ENCODE measurements at regions not wholly inside any gene's neighbourhood (a gene's known extent, or its start where the extent isn't known, plus 50 kb on each side); places are given as distances from the start of the nearest gene placed in this dataset.

- DNase-seq (ENCODE audit: low spot score), result no peak
- no peaks in the 10 kb centered on the region for H3F3A ChIP-seq (replicated peaks; ENCODE audit: low read depth)
- H3K36me3 Mint-ChIP-seq (ENCODE audit: low read depth), result peaks cover 5% of the 10 kb centered on the region; the same call in 1 of the 3 replicates
Measured at GRCh38 chr9:2270565-2270964, 255.4 kb downstream of the SMARCA2 start.

More at GRCh38 chr9:2270565-2270964, 255.4 kb downstream of the SMARCA2 start:
- H3K4me1 ChIP-seq (ENCODE audit: insufficient read depth), result peaks cover 21% of the 10 kb centered on the region
- no peaks in the 10 kb centered on the region for H4K20me1 ChIP-seq (replicated peaks; ENCODE audit: insufficient read depth)
- Mint-ChIP-seq H3K9me3 (no peaks in the 10 kb centered on the region), H3K27ac (no peak overlapping the region), H3K4me1 (peaks cover 28% of the 10 kb centered on the region), H3K4me3 (no peak overlapping the region), H3K27me3 (ENCODE audit: insufficient read depth, low read depth, poor library complexity) (no peaks in the 10 kb centered on the region)
- H3K27me3 ChIP-seq (ENCODE audit: insufficient read depth), result no peaks in the 10 kb centered on the region
- H3K9me2 ChIP-seq (ENCODE audit: insufficient read depth), result no peaks in the 10 kb centered on the region
- no peaks in the 10 kb centered on the region for H3K79me2 ChIP-seq (replicated peaks; ENCODE audit: insufficient read depth)
- H2AFZ ChIP-seq, result peak overlapping the region; percentile 12; the same call in 1 of the 2 replicates
- no peak for ATAC-seq
- no peak for TF ChIP-seq STAT1 (IDR thresholded peaks at IDR 0.05; ENCODE audit: unreplicated experiment)
- no peak for TF ChIP-seq ZNF331 (CRISPR knock-in tag; IDR thresholded peaks at IDR 0.05; ENCODE audit: low read depth)
- no peak for TF ChIP-seq CTCF (conservative IDR thresholded peaks at IDR 0.05; ENCODE audit: low read depth in 2 of 2)
- TF ChIP-seq EZH2phosphoT487 (IDR thresholded peaks at IDR 0.05; ENCODE audit: unreplicated experiment), result no peak
- TF ChIP-seq, protein P1, sequence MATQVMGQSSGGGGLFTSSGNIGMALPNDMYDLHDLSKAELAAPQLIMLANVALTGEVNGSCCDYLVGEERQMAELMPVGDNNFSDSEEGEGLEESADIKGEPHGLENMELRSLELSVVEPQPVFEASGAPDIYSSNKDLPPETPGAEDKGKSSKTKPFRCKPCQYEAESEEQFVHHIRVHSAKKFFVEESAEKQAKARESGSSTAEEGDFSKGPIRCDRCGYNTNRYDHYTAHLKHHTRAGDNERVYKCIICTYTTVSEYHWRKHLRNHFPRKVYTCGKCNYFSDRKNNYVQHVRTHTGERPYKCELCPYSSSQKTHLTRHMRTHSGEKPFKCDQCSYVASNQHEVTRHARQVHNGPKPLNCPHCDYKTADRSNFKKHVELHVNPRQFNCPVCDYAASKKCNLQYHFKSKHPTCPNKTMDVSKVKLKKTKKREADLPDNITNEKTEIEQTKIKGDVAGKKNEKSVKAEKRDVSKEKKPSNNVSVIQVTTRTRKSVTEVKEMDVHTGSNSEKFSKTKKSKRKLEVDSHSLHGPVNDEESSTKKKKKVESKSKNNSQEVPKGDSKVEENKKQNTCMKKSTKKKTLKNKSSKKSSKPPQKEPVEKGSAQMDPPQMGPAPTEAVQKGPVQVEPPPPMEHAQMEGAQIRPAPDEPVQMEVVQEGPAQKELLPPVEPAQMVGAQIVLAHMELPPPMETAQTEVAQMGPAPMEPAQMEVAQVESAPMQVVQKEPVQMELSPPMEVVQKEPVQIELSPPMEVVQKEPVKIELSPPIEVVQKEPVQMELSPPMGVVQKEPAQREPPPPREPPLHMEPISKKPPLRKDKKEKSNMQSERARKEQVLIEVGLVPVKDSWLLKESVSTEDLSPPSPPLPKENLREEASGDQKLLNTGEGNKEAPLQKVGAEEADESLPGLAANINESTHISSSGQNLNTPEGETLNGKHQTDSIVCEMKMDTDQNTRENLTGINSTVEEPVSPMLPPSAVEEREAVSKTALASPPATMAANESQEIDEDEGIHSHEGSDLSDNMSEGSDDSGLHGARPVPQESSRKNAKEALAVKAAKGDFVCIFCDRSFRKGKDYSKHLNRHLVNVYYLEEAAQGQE (IDR thresholded peaks at IDR 0.05; ENCODE audit: unreplicated experiment), result no peak
- TF ChIP-seq ETS1 (IDR thresholded peaks at IDR 0.05), result no peak
- TF ChIP-seq NANOG (IDR thresholded peaks at IDR 0.05; ENCODE audit: borderline replicate concordance), result no peak
- no peak for TF ChIP-seq EZH2 (IDR thresholded peaks at IDR 0.05; ENCODE audit: low read depth, unreplicated experiment)
- no peak for TF ChIP-seq CREB1 (CRISPR knock-in tag; IDR thresholded peaks at IDR 0.05; ENCODE audit: low read depth)
- TF ChIP-seq JUNB (IDR thresholded peaks at IDR 0.05; ENCODE audit: unreplicated experiment), result no peak
- TF ChIP-seq POLR2AphosphoS5 (IDR thresholded peaks at IDR 0.05; ENCODE audit: low read depth), result no peak
- TF ChIP-seq, protein P2, sequence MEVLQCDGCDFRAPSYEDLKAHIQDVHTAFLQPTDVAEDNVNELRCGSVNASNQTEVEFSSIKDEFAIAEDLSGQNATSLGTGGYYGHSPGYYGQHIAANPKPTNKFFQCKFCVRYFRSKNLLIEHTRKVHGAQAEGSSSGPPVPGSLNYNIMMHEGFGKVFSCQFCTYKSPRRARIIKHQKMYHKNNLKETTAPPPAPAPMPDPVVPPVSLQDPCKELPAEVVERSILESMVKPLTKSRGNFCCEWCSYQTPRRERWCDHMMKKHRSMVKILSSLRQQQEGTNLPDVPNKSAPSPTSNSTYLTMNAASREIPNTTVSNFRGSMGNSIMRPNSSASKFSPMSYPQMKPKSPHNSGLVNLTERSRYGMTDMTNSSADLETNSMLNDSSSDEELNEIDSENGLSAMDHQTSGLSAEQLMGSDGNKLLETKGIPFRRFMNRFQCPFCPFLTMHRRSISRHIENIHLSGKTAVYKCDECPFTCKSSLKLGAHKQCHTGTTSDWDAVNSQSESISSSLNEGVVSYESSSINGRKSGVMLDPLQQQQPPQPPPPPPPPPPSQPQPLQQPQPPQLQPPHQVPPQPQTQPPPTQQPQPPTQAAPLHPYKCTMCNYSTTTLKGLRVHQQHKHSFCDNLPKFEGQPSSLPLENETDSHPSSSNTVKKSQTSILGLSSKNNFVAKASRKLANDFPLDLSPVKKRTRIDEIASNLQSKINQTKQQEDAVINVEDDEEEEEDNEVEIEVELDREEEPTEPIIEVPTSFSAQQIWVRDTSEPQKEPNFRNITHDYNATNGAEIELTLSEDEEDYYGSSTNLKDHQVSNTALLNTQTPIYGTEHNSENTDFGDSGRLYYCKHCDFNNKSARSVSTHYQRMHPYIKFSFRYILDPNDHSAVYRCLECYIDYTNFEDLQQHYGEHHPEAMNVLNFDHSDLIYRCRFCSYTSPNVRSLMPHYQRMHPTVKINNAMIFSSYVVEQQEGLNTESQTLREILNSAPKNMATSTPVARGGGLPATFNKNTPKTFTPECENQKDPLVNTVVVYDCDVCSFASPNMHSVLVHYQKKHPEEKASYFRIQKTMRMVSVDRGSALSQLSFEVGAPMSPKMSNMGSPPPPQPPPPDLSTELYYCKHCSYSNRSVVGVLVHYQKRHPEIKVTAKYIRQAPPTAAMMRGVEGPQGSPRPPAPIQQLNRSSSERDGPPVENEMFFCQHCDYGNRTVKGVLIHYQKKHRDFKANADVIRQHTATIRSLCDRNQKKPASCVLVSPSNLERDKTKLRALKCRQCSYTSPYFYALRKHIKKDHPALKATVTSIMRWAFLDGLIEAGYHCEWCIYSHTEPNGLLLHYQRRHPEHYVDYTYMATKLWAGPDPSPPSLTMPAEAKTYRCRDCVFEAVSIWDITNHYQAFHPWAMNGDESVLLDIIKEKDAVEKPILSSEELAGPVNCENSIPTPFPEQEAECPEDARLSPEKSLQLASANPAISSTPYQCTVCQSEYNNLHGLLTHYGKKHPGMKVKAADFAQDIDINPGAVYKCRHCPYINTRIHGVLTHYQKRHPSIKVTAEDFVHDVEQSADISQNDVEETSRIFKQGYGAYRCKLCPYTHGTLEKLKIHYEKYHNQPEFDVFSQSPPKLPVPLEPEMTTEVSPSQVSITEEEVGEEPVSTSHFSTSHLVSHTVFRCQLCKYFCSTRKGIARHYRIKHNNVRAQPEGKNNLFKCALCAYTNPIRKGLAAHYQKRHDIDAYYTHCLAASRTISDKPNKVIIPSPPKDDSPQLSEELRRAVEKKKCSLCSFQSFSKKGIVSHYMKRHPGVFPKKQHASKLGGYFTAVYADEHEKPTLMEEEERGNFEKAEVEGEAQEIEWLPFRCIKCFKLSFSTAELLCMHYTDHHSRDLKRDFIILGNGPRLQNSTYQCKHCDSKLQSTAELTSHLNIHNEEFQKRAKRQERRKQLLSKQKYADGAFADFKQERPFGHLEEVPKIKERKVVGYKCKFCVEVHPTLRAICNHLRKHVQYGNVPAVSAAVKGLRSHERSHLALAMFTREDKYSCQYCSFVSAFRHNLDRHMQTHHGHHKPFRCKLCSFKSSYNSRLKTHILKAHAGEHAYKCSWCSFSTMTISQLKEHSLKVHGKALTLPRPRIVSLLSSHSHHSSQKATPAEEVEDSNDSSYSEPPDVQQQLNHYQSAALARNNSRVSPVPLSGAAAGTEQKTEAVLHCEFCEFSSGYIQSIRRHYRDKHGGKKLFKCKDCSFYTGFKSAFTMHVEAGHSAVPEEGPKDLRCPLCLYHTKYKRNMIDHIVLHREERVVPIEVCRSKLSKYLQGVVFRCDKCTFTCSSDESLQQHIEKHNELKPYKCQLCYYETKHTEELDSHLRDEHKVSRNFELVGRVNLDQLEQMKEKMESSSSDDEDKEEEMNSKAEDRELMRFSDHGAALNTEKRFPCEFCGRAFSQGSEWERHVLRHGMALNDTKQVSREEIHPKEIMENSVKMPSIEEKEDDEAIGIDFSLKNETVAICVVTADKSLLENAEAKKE (CRISPR knock-in tag; IDR thresholded peaks at IDR 0.05), result no peak
- TF ChIP-seq ZNF114 (CRISPR knock-in tag; IDR thresholded peaks at IDR 0.05), result no peak
- no peak overlapping the region for H3K4me2 ChIP-seq
- no peaks in the 10 kb centered on the region for H3K36me3 ChIP-seq (ENCODE audit: insufficient read depth)
- no peak overlapping the region for H3K27ac ChIP-seq (ENCODE audit: low read depth)
- H3K4me3 ChIP-seq, result no peak overlapping the region
